DOHH2 (cell line): ENCODE measurements at regions not wholly inside any gene's neighbourhood (a gene's known extent, or its start where the extent isn't known, plus 50 kb on each side); places are given as distances from the start of the nearest gene placed in this dataset.

ENCODE experiments used
- EZH2phosphoT487 ChIP-seq: fragments of 200-600 bp; sonication (generic); IDR thresholded peaks from 2 replicates; pipeline ENCODE4 v1.6.1; 2017; ENCODE audit warnings: borderline replicate concordance, mild to moderate bottlenecking, antibody characterized with exemption, low read length, moderate library complexity, mixed read lengths
- TF ChIP-seq, protein P1 (sequence below): fragments of 200-600 bp; sonication (generic); IDR thresholded peaks from one replicate; pipeline ENCODE4 v1.5.1; 2014; ENCODE audit warnings: antibody characterized with exemption, mild to moderate bottlenecking, low read depth, low read length; ENCODE audit not compliant: poor library complexity, severe bottlenecking

DNA sequence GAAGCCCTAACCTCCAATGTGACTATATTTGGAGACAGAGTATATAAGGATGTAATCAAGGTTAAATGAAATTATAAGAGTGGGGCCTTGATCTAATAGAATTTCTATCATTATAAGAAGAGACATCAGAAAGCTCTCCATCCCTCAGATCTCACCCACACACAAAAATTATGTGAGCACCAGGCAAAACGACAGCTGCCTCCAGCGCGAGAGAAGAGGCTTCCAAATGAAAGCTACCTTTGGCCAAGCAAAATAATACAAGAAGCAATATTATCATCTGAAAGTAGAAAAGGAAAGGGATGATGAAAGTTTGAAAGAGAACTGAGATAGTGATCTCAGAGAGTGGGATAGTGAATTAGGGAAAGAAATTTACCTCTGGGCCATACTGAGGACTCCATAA, 1192.5 kb downstream of the NXPH1 start:
- TF ChIP-seq, protein P1, sequence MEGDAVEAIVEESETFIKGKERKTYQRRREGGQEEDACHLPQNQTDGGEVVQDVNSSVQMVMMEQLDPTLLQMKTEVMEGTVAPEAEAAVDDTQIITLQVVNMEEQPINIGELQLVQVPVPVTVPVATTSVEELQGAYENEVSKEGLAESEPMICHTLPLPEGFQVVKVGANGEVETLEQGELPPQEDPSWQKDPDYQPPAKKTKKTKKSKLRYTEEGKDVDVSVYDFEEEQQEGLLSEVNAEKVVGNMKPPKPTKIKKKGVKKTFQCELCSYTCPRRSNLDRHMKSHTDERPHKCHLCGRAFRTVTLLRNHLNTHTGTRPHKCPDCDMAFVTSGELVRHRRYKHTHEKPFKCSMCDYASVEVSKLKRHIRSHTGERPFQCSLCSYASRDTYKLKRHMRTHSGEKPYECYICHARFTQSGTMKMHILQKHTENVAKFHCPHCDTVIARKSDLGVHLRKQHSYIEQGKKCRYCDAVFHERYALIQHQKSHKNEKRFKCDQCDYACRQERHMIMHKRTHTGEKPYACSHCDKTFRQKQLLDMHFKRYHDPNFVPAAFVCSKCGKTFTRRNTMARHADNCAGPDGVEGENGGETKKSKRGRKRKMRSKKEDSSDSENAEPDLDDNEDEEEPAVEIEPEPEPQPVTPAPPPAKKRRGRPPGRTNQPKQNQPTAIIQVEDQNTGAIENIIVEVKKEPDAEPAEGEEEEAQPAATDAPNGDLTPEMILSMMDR: no peak
- TF ChIP-seq EZH2phosphoT487: no peak
